ENCODE measurements at regions not wholly inside any gene's neighbourhood (a gene's known extent, or its start where the extent isn't known, plus 50 kb on each side); places are given as distances from the start of the nearest gene placed in this dataset.
"Not testable (repeated sequence)": the region's sequence is repeated elsewhere in the genome, so short reads cannot be mapped to it uniquely, and the experiment has no call there.

DNA sequence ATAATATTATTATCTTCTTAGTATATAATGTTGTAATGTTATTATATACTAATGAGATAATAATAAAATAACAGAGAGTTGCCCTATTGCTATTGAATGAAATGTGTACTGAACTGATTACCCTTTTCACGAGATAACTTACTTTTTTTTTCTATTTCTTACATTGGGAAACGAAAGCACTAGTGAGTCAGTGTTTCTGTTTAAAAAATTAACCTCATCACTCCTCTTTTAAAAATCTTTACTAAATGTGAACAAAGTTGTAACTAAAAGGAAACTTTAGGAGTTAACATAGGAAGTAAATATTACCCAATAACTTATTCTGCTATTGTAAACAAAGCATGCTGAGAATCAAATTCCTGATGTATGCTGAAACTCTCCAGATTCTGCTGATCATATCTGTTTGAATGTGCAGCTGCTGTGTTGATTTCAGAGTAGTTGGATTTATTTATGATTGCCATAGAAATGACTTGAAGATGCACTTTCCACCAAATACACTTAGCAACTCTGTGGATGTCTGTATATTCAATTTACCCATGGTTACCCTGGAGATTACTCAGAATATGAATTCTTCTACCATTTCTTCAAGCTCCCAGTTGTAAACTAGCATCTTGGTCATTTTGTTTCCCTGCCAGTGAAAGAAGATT lies 523.4 kb downstream of the TENT5A start:
- no peak for DNase-seq

DNA sequence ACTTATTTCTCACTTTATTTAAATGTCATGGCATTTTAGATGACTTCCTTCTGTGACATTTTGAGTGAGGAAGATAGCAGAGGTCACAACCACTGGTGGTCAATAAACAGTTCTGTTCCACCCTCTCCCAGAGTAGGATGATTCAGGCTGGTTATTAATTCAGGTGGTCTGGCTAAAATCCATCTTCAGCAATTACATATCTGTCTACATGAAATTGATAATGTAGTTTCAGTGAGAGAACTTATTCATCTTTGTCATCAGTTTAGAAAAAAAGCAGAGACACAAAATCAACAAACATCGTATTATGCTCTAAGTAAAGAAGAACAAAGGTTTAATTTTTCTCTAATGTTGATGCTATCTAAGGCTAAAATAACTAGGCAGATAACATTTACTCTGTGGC lies 525.5 kb downstream of the TENT5A start:
- no peak for DNase-seq

DNA sequence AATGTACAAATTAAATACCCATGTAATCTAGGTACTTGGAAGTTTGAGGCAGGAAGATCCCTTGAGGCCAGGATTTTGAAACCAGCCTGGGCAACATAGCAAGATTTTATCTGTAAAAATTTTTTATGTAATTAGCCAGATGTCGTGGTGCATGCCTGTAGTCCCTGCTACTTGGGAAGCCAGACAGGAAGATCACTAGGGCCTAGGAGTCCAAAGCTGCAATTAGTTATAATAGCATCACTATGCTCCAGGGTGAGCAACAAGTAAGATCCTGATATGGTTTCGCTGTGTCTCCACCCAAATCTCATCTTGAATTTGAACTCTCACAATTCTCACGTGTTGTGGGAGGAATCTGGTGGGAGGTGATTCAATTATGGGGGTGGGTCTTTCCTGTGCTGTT lies 535.8 kb downstream of the TENT5A start:
- no peak for DNase-seq

DNA sequence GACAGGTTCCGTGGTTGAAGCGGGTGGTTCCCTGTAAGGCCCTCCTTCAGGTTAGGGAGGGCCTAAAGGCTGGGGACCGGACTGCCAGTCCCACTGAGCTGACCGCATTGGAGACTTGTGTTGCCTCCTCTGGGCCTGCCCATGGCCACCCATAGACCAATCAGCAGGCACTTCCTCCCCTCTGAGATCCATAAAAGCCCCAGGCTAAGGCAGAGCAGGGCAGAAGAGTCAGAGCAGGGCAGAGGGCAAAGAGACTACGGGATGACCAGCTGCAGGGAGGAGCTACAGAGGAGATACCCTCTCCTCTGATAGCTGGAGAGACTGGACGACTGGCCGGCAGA lies 537.4 kb downstream of the TENT5A start:
- DNase-seq, result no peak

DNA sequence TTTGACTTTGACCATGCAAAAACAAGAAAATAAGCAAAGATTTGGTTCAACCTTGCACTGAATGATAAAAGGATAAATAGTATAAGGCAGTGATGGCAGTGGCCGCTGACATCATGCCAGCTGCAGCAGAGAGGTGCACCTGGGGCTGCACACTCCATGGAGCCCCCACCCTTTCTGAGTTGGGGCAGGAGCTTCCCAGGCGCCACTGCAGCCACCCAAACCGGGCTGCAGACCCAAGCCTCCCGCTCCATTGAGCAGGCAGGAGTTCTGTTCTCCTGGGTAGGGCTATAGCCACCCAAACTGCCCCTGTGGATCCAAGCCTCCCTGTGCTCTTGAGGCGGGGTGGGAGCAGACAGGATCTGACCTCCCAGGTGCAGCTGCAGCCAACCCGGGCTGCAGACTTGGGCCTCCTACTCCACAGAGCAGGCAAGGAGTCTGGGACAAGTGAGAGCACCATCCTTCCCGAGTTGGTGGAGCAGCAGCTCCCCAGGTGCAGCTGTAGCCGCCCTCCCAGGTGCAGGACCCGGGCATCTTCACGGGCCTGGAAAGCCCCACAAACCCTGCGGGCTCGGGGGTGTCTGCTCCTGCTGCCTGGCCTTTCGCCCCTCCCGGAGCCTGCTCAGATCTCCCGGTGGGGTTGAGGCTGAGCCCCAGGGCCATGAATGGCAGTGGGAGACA lies 537.9 kb downstream of the TENT5A start:
- no peak for DNase-seq

DNA sequence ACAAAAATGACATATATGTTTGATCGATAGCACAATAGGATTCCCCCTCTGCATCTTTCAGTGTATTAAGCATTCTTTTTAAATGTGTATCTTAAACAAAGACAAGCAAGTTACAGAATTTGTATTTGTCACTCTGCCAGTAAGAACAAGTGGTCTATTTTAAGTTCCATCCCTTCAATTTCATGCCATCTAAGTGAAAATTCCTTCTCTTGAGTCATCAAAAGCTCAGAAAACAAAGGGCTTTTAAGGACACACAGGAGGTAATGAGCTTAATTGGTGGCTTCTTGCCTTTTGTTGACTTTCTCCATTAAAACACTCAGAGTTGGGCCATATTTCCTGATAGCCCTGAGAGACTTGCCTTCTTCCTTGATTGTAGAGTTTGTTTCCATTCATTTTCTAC lies 547.8 kb downstream of the TENT5A start:
- DNase-seq, result no peak

DNA sequence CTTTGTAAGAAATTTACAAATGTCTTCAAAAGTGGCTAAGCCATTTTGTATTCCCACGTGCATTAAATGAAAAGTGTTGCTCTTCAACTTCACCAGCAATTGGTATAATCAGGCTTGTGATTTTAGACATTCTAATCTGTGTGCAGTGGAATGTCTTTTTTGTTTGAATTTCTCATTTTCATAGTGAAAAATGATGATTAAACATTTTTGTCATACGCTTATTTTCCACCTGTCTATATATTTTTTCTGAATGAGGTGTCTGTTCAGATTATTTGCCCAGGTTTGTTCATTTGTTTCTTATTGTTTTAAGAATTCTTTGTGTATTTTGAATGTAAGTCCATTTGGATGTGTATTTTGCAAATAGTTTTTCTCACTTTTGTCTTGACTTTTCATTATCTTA lies 558.1 kb downstream of the TENT5A start:
- DNase-seq, result no peak

DNA sequence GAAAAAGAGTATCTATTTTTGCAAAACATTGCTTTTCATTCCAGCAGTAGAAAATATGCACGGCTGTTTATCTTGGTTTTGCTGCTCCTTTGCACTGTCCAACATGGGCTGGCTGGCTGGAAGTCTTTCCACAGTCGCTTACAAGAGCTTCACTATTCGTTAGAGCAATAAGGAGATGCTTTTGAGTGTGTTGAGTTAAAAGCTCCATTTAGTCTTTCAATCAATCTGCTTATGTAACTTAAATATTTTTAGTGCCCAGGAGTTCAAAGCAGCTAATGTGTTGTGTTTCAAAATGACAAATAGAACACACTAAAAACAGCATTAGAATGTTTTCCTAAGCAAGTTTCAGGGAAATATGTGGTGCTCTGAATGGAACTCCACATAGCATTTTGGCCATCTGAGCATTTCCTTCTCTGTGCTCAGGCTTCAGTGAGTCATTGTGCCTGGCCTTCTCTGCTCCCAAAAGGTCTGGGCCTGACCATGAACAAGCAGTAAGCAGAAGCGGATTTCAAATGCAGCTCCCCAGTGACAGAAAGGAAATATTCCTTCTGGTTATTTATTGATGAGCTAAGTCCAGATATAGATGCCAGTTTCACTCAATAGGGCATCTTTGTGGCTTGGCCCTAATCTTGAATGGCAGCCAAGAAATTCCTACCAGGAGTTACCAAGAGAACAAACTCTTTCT lies 580.3 kb downstream of the TENT5A start:
- DNase-seq, result no peak

DNA sequence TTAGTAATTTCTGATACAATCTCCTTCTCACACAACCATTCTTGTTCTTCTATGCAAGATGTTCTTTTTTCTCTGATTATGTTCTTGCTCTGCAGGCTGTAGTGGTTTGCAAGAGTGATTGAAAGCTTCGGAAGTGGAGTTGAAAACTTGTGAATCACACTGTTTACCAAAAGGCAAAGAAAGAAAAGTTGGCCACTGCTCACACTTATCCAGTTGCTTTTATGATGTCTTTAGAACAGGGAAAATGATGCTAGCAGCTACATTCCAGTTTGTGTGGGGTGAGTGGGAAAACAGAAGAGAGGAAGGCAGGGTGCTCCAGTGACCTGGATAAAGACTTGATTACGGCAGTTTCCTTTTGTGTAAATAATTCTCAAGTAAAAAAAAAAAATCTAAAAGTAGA lies 583.3 kb downstream of the TENT5A start:
- DNase-seq, result no peak

DNA sequence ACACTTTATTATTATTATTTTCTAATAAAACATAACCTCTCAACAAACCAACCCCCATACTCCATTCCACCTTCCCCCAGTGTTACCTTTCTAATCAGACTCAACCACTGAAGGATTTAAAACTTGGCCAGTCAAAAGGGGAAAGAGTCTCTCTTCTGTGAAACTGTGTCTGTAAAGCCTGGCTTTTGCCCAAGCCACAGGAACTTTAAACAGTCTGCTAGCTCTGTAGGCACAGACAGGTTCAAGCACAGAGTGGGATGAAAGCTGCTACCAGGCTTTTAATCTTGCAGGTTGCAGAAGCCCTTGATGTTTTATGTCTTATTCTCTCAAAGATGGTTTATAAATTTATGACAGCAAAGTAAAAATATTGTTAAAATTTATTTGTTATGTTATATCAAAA lies 585.7 kb downstream of the TENT5A start:
- no peak for DNase-seq

DNA sequence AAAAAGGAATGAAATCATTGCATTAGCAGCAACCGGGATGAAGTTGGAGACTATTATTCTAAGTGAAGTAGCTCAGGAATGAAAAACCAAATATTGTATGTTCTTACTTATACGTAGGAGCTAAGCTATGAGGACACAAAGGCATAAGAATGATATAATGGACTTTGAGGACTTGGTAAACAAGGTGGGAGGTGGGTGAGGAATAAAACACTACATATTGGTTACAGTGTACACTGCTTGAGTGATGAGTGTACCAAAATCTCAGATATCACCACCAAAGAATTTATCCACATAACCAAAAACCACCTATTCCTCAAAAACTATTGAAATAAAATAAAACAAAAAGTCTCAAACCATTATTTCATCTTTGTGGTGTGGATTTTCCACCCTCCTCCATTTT lies 593.5 kb downstream of the TENT5A start:
- DNase-seq, result no peak

DNA sequence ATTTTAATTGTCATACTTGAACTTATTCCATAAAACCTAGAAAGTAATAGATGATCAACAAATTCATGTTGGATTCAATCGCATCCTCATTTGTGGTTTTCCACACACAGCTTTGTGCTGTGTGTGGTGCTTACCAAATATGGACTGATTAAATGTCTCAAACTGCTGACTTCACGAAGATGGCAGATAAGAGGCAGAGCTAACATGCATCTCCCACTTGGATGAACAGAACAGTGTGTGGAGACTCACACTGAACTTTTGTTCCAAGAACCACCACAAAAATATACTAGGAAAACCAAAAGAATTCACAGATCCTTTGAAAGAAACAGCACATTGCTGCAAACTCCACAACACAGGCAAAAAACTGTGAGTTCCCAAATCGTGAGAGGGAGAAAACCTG lies 603.7 kb downstream of the TENT5A start:
- DNase-seq, result no peak

DNA sequence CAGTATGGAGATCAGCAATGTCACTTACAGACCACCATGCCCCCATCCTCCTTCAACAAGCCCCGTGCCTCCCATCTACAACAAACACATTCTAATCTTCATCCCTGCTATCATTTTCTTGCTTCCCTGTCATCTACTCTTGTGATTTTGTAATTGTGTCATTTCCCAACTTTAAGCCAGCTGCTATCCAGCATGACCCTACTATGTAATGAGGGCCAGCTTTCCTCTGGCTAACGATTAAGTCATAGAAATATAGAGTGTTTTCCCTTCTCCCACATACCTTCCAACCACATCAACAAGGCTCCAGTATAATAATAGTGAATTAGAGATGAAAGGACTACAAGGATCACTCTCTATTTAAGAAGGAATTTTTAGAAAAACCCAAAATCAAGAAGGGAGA lies 607.0 kb downstream of the TENT5A start:
- no peak for DNase-seq

DNA sequence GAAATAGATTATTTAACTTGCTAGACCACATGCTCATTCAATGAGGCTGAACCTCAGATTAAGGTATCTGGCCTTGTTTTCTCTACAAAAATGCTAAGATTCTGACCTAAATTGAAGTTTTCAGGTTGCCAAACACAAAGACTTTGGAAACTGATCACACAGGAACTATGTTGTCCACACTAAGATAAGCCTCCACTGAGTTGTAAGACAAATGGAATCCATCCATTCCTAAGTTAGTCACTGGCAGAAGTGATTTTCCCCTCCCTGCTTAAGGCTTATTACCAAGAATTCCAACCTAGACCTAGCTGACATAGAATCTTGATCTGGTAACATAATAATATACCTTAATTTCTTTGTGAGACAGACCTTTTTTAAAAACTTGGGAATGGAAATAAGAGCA lies 608.1 kb downstream of the TENT5A start:
- DNase-seq, result no peak

DNA sequence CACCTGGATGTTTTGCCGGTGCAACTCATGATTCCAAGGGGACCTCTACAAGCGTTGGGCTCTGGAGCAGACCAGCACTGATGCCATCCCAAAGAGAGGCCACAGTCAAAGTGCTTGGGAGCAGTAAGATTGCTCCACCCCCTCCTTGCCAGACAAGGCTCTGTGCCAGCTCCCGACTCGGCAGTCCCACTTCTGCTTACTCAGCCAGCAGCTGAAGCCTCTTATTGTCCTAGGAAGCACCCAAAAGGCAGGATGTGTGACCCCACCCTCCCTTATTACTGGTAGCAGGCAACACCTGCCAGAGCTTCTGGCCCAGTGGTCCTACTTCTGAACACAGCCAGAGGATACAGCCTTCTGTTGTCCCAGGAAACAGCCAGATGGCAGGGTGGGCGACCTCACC lies 614.2 kb downstream of the TENT5A start:
- no peak for DNase-seq

DNA sequence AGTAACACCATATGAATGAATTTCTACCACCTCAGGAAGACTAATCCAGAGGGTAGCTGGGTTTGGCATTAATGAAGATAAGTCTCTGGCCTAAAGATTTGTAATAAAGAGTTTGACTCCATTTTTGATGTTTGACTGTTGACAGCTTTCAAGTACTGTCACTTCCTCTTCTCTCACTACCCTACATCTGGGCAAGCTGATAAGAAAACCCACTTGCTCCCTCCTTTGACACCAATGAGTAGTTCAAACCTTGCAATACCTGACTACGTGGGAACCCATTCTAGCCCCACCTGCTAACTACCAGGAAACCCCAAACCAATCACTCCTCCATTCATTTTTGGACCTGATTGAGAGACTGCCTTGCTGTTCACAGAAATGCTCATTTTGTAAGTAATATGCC lies 621.5 kb downstream of the TENT5A start:
- DNase-seq, result no peak

DNA sequence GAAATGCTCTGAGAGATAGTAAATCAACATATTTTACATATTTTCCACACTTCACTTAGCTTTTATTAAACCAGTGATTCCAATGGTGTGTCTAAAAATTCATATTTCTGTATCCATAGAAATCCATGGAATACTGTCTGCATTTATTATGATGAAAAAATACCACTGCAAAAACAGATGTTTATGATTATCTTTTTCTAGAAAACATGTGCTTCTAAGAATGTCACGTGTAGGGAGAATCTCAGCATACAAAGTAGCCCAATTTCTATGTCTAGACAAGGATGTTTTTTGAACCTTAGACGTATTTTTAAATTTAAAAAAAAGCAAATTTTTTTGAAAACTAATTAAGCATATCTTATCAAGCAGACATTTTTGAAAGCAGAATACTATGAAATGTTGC lies 622.4 kb downstream of the TENT5A start:
- no peak for DNase-seq

DNA sequence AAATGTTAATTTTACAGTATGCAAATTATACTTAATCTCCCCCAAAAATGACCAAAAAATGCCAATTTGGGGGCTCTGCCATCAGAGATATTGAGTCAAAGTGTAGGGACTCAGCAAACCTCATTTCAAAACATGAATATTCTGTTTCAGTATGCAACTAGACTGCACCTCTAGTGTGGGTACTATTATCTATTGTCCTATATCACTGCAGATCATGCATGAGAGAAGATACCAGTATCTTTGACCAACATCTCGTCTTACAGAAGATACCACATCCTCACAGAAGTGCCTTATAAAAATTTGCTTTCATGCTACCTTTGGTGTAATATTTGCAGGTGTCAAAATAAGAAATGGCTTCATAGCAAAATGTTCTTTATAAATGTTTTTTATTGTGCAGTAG lies 623.8 kb downstream of the TENT5A start:
- DNase-seq, result no peak

DNA sequence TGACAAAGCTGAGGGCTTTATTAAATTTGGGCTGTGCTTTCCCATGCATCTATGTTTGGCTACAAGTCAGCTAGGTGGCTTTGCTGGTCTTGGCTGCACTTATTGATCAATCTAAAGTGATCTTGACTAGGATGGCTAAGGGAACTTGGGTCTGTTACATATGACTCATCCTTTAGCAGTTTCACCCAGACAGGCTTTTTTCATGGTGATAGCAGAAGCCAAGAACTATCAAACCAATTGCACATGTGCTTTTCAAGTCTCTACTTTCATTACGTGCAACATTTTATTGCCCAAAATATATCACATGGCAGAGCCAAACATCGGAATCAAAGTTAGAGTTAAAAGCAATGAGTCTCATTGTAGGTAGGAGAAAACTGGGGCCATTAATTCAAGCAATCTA lies 626.3 kb downstream of the TENT5A start:
- no peak for DNase-seq

DNA sequence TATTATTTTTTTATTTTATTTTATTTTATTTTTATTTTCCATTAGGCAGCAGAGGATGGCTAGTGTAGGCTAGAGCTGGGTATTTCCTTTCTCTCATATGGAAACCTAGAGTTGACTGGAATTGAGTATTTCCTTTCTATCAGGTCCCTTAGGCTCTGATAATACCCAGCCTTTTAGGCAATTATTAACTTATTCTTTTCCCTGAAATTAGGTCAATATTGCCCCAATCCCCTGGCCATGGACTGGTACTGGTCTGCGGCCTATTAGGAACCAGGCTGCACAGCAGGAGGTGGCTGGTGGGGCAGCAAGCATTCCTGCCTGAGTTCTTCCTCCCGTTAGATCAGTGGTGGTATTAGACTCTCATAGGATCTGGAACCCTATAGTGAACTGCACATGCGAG lies 632.2 kb downstream of the TENT5A start:
- no peak for DNase-seq

DNA sequence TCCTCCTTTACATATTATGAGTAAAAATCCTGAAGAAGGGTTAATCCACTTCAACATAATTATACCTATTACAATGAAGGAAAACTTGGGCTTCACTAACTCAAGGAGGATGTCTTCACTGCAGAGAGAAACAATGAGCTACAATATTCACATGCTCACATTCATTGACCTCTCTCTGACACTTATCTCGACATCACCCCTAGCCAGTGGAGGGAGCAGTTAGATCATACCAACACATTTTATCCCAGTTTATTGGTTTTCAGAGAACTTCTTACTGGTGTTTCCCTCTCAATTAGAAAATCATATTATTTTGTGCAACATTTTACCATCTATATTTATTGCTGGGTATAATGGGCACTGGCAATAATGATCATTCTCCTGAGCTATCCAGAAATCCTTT lies 646.5 kb downstream of the TENT5A start:
- no peak for DNase-seq

DNA sequence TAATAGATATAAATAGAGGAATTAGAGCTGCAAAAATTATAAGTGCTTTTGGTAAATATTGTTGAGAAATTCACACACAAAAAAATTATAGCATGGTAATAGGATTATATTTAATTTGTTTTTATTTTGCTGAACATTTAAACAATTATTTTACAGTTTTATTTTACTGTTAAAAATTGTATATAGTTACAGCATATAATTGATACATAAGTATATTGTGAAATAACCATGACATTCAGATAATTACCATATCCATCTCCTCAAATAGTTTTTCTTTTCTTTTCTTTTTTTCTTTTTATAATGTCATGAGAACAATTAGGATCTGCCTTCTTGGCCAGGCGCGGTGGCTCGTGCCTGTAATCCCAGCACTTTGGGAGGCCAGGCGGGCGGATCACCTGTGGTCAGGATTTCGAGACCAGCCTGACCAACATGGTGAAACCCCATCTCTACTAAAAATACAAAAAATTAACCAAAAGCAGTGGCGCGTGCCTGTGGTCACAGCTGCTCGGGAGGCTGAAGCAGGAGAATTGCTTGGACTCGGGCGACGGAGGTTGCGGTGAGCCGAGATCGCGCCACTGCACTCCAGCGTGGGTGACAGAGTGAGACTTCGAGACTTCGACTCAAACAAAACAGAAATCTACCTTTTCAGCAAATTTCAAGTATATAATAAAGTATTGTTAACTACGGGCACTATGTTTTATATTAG lies 654.2 kb downstream of the TENT5A start:
- DNase-seq, result no peak

DNA sequence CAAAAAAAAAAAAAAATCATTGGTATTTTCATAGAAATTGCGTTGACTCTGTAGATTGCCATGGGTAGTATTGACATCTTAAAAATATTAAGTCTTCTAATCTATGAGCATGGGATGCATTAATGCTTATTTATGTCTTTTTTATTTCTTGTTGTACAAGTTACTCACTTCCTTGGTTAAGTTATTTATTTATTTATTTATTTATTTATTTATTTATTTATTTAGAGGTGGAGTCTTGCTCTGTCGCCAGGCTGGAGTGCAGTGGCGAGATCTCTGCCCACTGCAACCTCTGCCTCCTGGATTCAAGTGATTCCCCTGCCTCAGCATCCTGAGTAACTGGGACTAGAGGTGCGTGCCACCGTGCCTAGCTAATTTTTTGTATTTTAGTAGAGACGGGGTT lies 656.0 kb downstream of the TENT5A start:
- not testable (repeated sequence) for DNase-seq

DNA sequence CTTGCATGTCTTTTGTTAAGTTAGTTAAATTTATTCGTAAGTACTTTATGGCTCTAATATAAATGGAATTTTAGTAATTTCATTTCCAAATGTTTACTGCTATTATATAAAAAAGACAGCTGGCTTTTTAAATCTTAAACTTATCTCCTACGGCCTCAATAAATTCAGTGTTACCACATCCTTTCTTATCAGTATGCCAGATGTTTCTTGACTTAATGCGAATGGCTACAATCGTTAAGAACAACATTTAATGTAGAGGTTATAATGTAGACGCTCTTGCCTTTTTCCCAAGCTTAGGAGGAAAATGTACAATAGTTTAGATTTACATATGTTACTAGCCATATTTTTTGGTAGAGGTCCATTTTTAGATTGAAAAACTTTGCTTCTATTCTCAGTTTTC lies 659.4 kb downstream of the TENT5A start:
- DNase-seq, result no peak

Measured in CD4-positive, alpha-beta T cell treated with Interleukin-4 for 4 hours (primary cell).